ENCODE measurements at regions not wholly inside any gene's neighbourhood (a gene's known extent, or its start where the extent isn't known, plus 50 kb on each side); places are given as distances from the start of the nearest gene placed in this dataset.

- H3K9me3 ChIP-seq, result no peaks in the 10 kb centered on the region
- no peaks in the 10 kb centered on the region for H3K36me3 ChIP-seq (replicated peaks in 1 of 2; ENCODE audit: control insufficient read depth in 1 of 2, insufficient read depth in 2 of 2, low read length in 1 of 2)
- CTCF ChIA-PET, result no interaction called here
- peaks cover 8% of the 10 kb centered on the region; the same call in 1 of the 2 replicates for H3K27me3 ChIP-seq (ENCODE audit: insufficient read depth)
- POLR2A ChIA-PET, result no interaction called here
- TF ChIP-seq FOXM1 (IDR thresholded peaks at IDR 0.05; ENCODE audit: low read depth) (no peak), USF2 (IDR thresholded peaks at IDR 0.05; ENCODE audit: borderline replicate concordance, low read depth, low read length) (no peak), TEAD4 (IDR thresholded peaks at IDR 0.05; ENCODE audit: borderline replicate concordance, insufficient read depth) (no peak), MEF2A (IDR thresholded peaks at IDR 0.05; ENCODE audit: borderline replicate concordance, low read depth) (no peak), RAD21 (IDR thresholded peaks at IDR 0.05; ENCODE audit: low read length) (no peak), CTCF (IDR thresholded peaks at IDR 0.05) (no peak), REST (IDR thresholded peaks at IDR 0.05; ENCODE audit: low read depth, low read length) (no peak), MAX (IDR thresholded peaks at IDR 0.05; ENCODE audit: low read depth) (no peak), MXI1 (IDR thresholded peaks at IDR 0.05; ENCODE audit: low read depth, low read length) (no peak)
- H3K9ac ChIP-seq, result no peak overlapping the region
- DNase-seq, result no peak
- H3K4me3 ChIP-seq (ENCODE audit: low read depth in 2 of 2, low read length in 1 of 2), result no peak overlapping the region
- H3K27ac ChIP-seq (ENCODE audit: low read depth in 2 of 2, low read length in 1 of 2), result no peak overlapping the region
- H3F3A ChIP-seq (replicated peaks; ENCODE audit: insufficient read depth), result no peaks in the 10 kb centered on the region
- H3K4me2 ChIP-seq, result no peak overlapping the region
- 6% methylated on average over 6 of the region's 6 CpGs for WGBS (ENCODE audit: low lambda C conversion rate)
- no peaks in the 10 kb centered on the region for H3K9me2 ChIP-seq
- H3K79me2 ChIP-seq (ENCODE audit: insufficient read depth), result no peaks in the 10 kb centered on the region
- H4K20me1 ChIP-seq (ENCODE audit: insufficient read depth), result no peaks in the 10 kb centered on the region
- no peaks in the 10 kb centered on the region for H3K4me1 ChIP-seq (ENCODE audit: control insufficient read depth in 1 of 2, insufficient read depth in 2 of 2, low read depth in 1 of 2, low read length in 1 of 2)
- H2AFZ ChIP-seq (ENCODE audit: low read depth), result no peak overlapping the region
Measured at GRCh38 chr19:29383696-29384095, 142.1 kb upstream of the VSTM2B start.

GRCh38 chr19:29384656-29385055 lies 141.1 kb upstream of the VSTM2B start:
- H3K27ac ChIP-seq (ENCODE audit: low read depth in 2 of 2, low read length in 1 of 2), result no peak overlapping the region
- DNase-seq, result no peak
- H3K36me3 ChIP-seq (replicated peaks in 1 of 2; ENCODE audit: control insufficient read depth in 1 of 2, insufficient read depth in 2 of 2, low read length in 1 of 2), result no peaks in the 10 kb centered on the region
- no peaks in the 10 kb centered on the region for H3F3A ChIP-seq (replicated peaks; ENCODE audit: insufficient read depth)
- TF ChIP-seq FOXM1 (IDR thresholded peaks at IDR 0.05; ENCODE audit: low read depth) (no peak), ZBTB33 (IDR thresholded peaks at IDR 0.05; ENCODE audit: borderline replicate concordance, low read depth) (no peak), RFX5 (IDR thresholded peaks at IDR 0.05; ENCODE audit: low read length) (no peak), IRF3 (IDR thresholded peaks at IDR 0.05; ENCODE audit: low read depth, low read length) (no peak)
- H3K4me2 ChIP-seq, result no peak overlapping the region
- no peak overlapping the region for H3K9ac ChIP-seq
- H4K20me1 ChIP-seq (ENCODE audit: insufficient read depth), result no peaks in the 10 kb centered on the region
- H3K9me2 ChIP-seq, result no peaks in the 10 kb centered on the region
- H2AFZ ChIP-seq (ENCODE audit: low read depth), result no peak overlapping the region
- ChIA-PET CTCF (interaction anchor here (0.6 kb wide), 1 partner anchor 143 kb away, joined by 3 read pairs; no protein-coding TSS in a partner anchor), POLR2A (no interaction called here)
- no peaks in the 10 kb centered on the region for H3K9me3 ChIP-seq
- 0% methylated on average over 6 of the region's 8 CpGs for WGBS (ENCODE audit: low lambda C conversion rate)
- no peaks in the 10 kb centered on the region for H3K79me2 ChIP-seq (ENCODE audit: insufficient read depth)
- H3K27me3 ChIP-seq (ENCODE audit: insufficient read depth), result peaks cover 8% of the 10 kb centered on the region; the same call in 1 of the 2 replicates
- no peaks in the 10 kb centered on the region for H3K4me1 ChIP-seq (ENCODE audit: control insufficient read depth in 1 of 2, insufficient read depth in 2 of 2, low read depth in 1 of 2, low read length in 1 of 2)
- H3K4me3 ChIP-seq (ENCODE audit: low read depth in 2 of 2, low read length in 1 of 2), result no peak overlapping the region

Data from SK-N-SH (cell line).